Body of pancreas (tissue), 4 donors: ENCODE measurements at regions not wholly inside any gene's neighbourhood (a gene's known extent, or its start where the extent isn't known, plus 50 kb on each side); places are given as distances from the start of the nearest gene placed in this dataset.

Source experiments
- CTCF ChIP-seq, 7 experiments: fragments of 450-650 bp in 4 of 7; fragments of 200-600 bp in 3 of 7; sonication (generic) in 3 of 7; IDR thresholded peaks; one replicate each; pipeline ENCODE4 v1.5.1; 2016 to 2019; ENCODE audit warnings: antibody characterized with exemption in 7 of 7
- POLR2A ChIP-seq, 3 donors: fragments of 450-650 bp; IDR thresholded peaks; one replicate each; pipeline ENCODE4 v1.6.1; 2016; ENCODE audit warnings: antibody characterized with exemption in 3 of 3, mild to moderate bottlenecking in 2 of 3

DNA sequence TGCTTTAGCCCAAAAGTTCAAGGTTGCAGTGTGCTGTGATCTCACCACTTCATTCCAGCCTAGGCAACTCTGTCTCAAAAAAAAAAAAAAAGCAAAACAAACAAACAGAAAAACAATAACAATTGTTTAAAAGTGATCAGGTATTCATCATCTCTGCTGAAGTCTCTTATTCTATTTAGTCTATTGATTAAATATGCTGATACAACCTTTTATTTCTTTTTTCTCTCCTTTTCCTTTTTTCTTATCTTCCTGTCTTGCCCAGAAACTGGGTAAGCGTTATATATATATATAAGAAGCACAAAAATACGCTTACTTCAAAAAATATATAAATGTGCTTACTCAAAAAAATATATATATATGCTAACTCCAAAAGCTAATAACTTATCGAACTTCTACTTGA is 213.8 kb upstream of the EEA1 start:
- TF ChIP-seq CTCF (IDR thresholded peaks at IDR 0.05), result no peak
- TF ChIP-seq POLR2A (IDR thresholded peaks at IDR 0.05), result no peak
